ENCODE measurements at regions not wholly inside any gene's neighbourhood (a gene's known extent, or its start where the extent isn't known, plus 50 kb on each side); places are given as distances from the start of the nearest gene placed in this dataset.

- TF ChIP-seq CREB1 (IDR thresholded peaks at IDR 0.05; ENCODE audit: low read depth) (no peak), MAX (IDR thresholded peaks at IDR 0.05) (no peak), FOXM1 (IDR thresholded peaks at IDR 0.05; ENCODE audit: borderline replicate concordance, low read depth) (no peak), REST (IDR thresholded peaks at IDR 0.05; ENCODE audit: low read depth) (no peak), YY1 (IDR thresholded peaks at IDR 0.05; ENCODE audit: low read depth) (no peak), TCF12 (IDR thresholded peaks at IDR 0.05; ENCODE audit: low read depth) (no peak), ZBTB7A (IDR thresholded peaks at IDR 0.05; ENCODE audit: low read depth) (no peak), TAF1 (IDR thresholded peaks at IDR 0.05; ENCODE audit: low read depth) (no peak), TEAD4 (IDR thresholded peaks at IDR 0.05) (no peak)
These were observed 163.4 kb upstream of the MAP1B start for GRCh38 chr5:71943874-71944273.

GRCh38 chr5:71945436-71945835 lies 161.8 kb upstream of the MAP1B start:
- TF ChIP-seq RAD21 (IDR thresholded peaks at IDR 0.05; ENCODE audit: low read depth) (no peak), FOXM1 (IDR thresholded peaks at IDR 0.05; ENCODE audit: borderline replicate concordance, low read depth) (no peak), REST (IDR thresholded peaks at IDR 0.05; ENCODE audit: low read depth) (no peak), TAF1 (IDR thresholded peaks at IDR 0.05; ENCODE audit: low read depth) (no peak), EP300 (IDR thresholded peaks at IDR 0.05; ENCODE audit: borderline replicate concordance) (no peak)

GRCh38 chr5:71946343-71947030 lies 160.8 kb upstream of the MAP1B start:
- no peak for TF ChIP-seq NFIC (IDR thresholded peaks at IDR 0.05)
- TF ChIP-seq RAD21 (IDR thresholded peaks at IDR 0.05; ENCODE audit: low read depth): no peak
- TF ChIP-seq YY1 (IDR thresholded peaks at IDR 0.05; ENCODE audit: low read depth): no peak
- TF ChIP-seq TEAD4 (IDR thresholded peaks at IDR 0.05): no peak
- no peak for TF ChIP-seq CEBPB (IDR thresholded peaks at IDR 0.05)
- TF ChIP-seq EGR1 (IDR thresholded peaks at IDR 0.05): no peak
- no peak for TF ChIP-seq REST (IDR thresholded peaks at IDR 0.05; ENCODE audit: low read depth)
- TF ChIP-seq TAF1 (IDR thresholded peaks at IDR 0.05; ENCODE audit: low read depth): no peak

GRCh38 chr5:71948206-71948605 lies 159.1 kb upstream of the MAP1B start:
- TF ChIP-seq NFIC (IDR thresholded peaks at IDR 0.05) (no peak), TEAD4 (IDR thresholded peaks at IDR 0.05) (no peak), RAD21 (IDR thresholded peaks at IDR 0.05; ENCODE audit: low read depth) (no peak), REST (IDR thresholded peaks at IDR 0.05; ENCODE audit: low read depth) (no peak), YY1 (IDR thresholded peaks at IDR 0.05; ENCODE audit: low read depth) (no peak), CEBPB (IDR thresholded peaks at IDR 0.05) (no peak), TCF12 (IDR thresholded peaks at IDR 0.05; ENCODE audit: low read depth) (no peak), USF1 (IDR thresholded peaks at IDR 0.05) (no peak), EP300 (IDR thresholded peaks at IDR 0.05; ENCODE audit: borderline replicate concordance) (no peak), ZBTB7A (IDR thresholded peaks at IDR 0.05; ENCODE audit: low read depth) (no peak), FOXM1 (IDR thresholded peaks at IDR 0.05; ENCODE audit: borderline replicate concordance, low read depth) (no peak), MAX (IDR thresholded peaks at IDR 0.05) (no peak), TAF1 (IDR thresholded peaks at IDR 0.05; ENCODE audit: low read depth) (no peak), EGR1 (IDR thresholded peaks at IDR 0.05) (no peak), CREB1 (IDR thresholded peaks at IDR 0.05; ENCODE audit: low read depth) (no peak)
